Heart left ventricle (tissue), 13 donors: ENCODE measurements at regions not wholly inside any gene's neighbourhood (a gene's known extent, or its start where the extent isn't known, plus 50 kb on each side); places are given as distances from the start of the nearest gene placed in this dataset.

Source experiments
- POLR2A ChIP-seq, 2 donors: fragments of 450-650 bp; IDR thresholded peaks; one replicate each; pipeline ENCODE4 v1.6.1; 2017; ENCODE audit warnings: antibody characterized with exemption in 2 of 2, mild to moderate bottlenecking in 2 of 2, moderate library complexity in 2 of 2
- TF ChIP-seq, protein P1 (sequence below), 12 donors: fragments of 200-600 bp; sonication (generic) in 4 of 12; IDR thresholded peaks; one replicate each; pipeline versions ENCODE4 v1.5.0 to v1.8.0; 2018 to 2022; ENCODE audit warnings: antibody characterized with exemption in 12 of 12, mild to moderate bottlenecking in 5 of 12
- donor health status: ischemic (EF 13 %, LVEDD 7.1; RV severe dilation, severe dysfunction).
- donor health status: DM: no; HTN: yes; CAD: no.
- donor health status: DM: no; HTN: no; CAD: no.
- donor health status: ischemic (EF 25% LVEDD 6.9; RV normal size, moderate dysfunction).
- donor health status: ischemic (EF 25% LVEDD 5.7; RV mildly dilated, moderate dysfunction).
- donor health status: ischemic (EF 35%, LVEDD 5.7; RV mildly dilated, moderate dysfunction).
- donor health status: nonischemic (EF 11% LVEDD 7.7; RV severe dilation, severe dysfunction).
- donor health status: DM: yes; HTN: yes; CAD: no.
- donor health status: PGD.
- donor health status: ischemic (EF 29% LVEDD 5.4; RV normal size, mild dysfunction).
- donor health status: nonischemic (EF 23%, LVEDD 6.1; RV moderate dilation, normal function).

- TF ChIP-seq, protein P1, sequence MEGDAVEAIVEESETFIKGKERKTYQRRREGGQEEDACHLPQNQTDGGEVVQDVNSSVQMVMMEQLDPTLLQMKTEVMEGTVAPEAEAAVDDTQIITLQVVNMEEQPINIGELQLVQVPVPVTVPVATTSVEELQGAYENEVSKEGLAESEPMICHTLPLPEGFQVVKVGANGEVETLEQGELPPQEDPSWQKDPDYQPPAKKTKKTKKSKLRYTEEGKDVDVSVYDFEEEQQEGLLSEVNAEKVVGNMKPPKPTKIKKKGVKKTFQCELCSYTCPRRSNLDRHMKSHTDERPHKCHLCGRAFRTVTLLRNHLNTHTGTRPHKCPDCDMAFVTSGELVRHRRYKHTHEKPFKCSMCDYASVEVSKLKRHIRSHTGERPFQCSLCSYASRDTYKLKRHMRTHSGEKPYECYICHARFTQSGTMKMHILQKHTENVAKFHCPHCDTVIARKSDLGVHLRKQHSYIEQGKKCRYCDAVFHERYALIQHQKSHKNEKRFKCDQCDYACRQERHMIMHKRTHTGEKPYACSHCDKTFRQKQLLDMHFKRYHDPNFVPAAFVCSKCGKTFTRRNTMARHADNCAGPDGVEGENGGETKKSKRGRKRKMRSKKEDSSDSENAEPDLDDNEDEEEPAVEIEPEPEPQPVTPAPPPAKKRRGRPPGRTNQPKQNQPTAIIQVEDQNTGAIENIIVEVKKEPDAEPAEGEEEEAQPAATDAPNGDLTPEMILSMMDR (IDR thresholded peaks at IDR 0.05): no peak
- TF ChIP-seq POLR2A (IDR thresholded peaks at IDR 0.05): no peak
Observed at GRCh38 chr1:219038398-219038797, 135.3 kb upstream of the LYPLAL1 start.
